GM10248 (cell line): ENCODE measurements at regions not wholly inside any gene's neighbourhood (a gene's known extent, or its start where the extent isn't known, plus 50 kb on each side); places are given as distances from the start of the nearest gene placed in this dataset.
"Not testable (repeated sequence)": the region's sequence is repeated elsewhere in the genome, so short reads cannot be mapped to it uniquely, and the experiment has no call there.

Experiments
- CTCF ChIA-PET: fragments of 300-600 bp; sonication (Branson Sonifier 250); formaldehyde crosslinking; extraction: SDS; loops from one replicate; lab custom pipeline; 2021; ENCODE audit warnings: antibody characterized with exemption; lab: Yijun Ruan, JAX
- POLR2A ChIA-PET: fragments of 350-650 bp; sonication (Branson Sonifier 250); formaldehyde crosslinking; extraction: SDS; loops from one replicate; lab custom pipeline; 2020; ENCODE audit warnings: antibody characterized with exemption; lab: Yijun Ruan, JAX
- DNase-seq: peaks from one replicate; pipeline ENCODE4 v3.0.0; 2012; ENCODE audit errors: extremely low spot score
- TF ChIP-seq, protein P1 (sequence below): IDR thresholded peaks from 2 replicates; pipeline ENCODE4 v1.5.1; 2012; ENCODE audit warnings: mild to moderate bottlenecking, low read depth; ENCODE audit errors: extremely low read depth, missing control alignments, control extremely low read depth

DNA sequence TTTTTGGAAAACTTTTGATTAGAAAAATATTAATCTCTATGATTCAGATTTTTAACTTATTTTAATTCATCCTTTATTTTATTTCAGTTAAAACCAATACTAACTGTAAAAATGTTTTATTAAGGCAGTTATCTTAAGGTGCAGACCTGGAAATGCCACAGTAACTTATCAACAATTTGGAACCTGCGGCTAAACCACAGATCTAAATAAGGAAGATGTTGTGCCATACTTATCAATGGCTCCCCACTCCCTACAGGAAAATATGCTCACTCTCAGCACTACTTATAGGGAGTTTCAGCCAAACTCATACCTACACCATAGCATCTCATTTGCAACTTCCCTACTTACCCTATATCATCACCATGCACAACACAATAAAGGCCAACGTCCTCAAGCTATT lies 226.9 kb upstream of the KYNU start:
- DNase-seq = no peak
- CTCF ChIA-PET = no interaction called here

DNA sequence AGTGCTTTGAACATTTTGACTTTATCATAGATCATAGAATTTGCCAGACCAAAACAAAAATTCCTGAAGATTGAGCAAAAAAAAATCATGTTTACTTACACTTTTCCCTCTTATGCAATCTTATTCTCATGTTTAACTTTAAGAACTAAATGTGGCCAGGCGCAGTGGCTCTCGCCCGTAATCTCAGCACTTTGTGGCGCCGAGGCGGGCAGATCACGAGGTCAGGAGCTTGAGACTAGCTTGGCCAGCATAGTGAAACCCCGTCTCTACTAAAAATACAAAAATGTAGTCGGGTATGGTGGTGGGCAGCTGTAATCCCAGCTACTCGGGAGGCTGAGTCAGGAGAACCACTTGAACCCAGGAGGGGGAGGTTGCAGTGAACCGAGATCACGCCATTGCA lies 227.9 kb upstream of the KYNU start:
- TF ChIP-seq, protein P1, sequence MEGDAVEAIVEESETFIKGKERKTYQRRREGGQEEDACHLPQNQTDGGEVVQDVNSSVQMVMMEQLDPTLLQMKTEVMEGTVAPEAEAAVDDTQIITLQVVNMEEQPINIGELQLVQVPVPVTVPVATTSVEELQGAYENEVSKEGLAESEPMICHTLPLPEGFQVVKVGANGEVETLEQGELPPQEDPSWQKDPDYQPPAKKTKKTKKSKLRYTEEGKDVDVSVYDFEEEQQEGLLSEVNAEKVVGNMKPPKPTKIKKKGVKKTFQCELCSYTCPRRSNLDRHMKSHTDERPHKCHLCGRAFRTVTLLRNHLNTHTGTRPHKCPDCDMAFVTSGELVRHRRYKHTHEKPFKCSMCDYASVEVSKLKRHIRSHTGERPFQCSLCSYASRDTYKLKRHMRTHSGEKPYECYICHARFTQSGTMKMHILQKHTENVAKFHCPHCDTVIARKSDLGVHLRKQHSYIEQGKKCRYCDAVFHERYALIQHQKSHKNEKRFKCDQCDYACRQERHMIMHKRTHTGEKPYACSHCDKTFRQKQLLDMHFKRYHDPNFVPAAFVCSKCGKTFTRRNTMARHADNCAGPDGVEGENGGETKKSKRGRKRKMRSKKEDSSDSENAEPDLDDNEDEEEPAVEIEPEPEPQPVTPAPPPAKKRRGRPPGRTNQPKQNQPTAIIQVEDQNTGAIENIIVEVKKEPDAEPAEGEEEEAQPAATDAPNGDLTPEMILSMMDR = no peak
- CTCF ChIA-PET = no interaction called here
- no peak for DNase-seq
- POLR2A ChIA-PET = no interaction called here

More for the DNA sequence above, 226.9 kb upstream of the KYNU start:
- TF ChIP-seq, protein P1 = no peak
- POLR2A ChIA-PET = no interaction called here

DNA sequence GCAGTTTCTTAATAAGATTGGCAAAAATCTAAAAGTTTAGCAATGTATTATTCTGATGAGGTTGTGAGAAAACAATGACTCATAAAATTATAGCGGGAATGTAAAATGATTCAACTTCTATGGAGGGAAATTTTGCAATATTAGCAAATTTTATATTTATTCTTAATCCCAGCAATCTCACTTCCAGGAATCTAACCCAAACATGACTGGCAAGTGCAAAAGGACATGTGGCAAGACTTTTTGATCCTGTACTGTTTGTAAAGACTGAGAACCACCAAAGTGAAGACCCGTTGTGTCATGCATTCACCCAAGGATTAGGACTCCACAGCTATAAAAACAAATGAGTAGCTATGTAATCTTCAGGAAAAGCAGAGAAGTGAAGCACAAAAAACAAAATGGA lies 234.8 kb upstream of the KYNU start:
- ChIA-PET POLR2A (no interaction called here), CTCF (no interaction called here)
- no peak for DNase-seq
- TF ChIP-seq, protein P1 = no peak

DNA sequence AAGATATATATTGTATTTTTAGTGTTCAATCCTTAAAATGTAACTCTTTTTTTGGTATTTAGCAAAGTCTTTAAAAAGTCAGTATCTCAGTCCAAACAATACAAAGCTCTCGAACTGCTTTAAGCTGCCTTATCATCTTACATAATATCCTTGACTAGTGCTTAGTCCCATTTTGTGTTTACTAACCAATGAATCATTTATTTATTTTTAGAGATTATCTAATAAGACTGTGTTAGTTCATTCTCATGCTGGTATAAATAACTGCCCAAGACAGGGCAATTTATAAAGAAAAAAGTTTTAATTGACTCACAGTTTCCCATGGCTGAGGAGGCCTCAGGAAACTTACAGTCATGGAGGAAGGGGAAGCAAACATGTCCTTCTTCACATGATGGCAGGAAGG lies 248.3 kb upstream of the KYNU start:
- TF ChIP-seq, protein P1 = no peak
- DNase-seq = no peak
- ChIA-PET CTCF (no interaction called here), POLR2A (no interaction called here)

DNA sequence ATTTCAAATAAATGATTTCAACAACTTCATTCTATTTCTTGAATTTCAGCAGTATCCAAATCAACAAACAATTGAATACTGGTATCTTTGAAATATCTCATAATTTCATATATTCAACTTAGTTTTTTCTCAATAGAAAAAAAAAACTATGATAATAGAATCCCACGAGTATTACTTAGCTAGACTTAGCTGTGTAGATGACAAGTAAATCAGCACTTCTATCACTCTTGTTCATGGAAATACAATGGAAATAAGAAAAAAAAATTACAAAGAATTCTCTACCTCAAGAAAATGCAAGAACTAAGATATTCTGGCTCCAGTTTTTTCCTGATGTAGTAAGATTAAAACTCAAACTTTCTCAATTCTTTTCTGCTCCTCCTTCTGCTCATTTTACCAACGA lies 256.2 kb upstream of the KYNU start:
- DNase-seq = no peak
- TF ChIP-seq, protein P1 = no peak
- ChIA-PET CTCF (no interaction called here), POLR2A (no interaction called here)

DNA sequence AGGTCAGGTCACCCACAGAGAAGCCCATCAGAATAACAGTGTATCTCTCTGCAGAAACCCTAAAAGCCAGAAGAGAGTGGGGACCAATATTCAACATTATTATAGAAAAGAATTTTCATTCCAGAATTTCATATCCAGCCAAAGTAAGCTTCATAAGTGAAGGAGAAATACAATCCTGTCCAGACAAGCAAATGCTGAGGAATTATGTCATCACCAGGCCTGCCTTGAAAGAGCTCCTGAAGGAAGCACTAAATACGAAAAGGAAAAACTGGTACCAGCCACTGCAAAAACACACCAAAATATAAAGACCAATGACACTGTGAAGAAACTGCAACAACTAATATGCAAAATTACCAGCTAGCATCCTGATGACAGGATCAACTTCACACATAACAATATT lies 260.0 kb upstream of the KYNU start:
- TF ChIP-seq, protein P1 = no peak
- no peak for DNase-seq
- POLR2A ChIA-PET = no interaction called here
- CTCF ChIA-PET = interaction anchor here (1.1 to 2.6 kb wide), 2 partner anchors 11 to 22 kb away, joined by 3 to 11 read pairs; no protein-coding TSS in a partner anchor

DNA sequence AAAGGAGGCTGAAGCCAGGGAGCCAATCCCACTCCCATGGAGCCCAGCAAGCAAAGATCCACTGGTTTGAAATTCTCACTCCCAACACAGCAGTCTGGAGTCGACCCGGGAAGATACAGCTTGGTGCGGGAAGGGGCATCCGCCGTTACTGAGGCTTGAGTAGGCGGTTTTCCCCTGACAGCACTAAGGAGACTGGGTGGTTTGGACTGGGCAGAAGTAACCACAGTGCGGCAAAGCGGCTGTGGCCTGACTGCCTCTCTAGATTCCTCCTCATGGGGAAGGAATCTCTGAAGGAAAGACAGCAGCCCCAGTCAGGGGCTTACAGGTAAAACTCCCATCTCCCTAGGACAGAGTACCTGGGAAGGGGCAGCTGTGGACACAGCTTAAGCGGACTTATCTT lies 261.6 kb upstream of the KYNU start:
- TF ChIP-seq, protein P1 = no peak
- CTCF ChIA-PET = interaction anchor here (0.8 to 2.6 kb wide), 2 partner anchors 10 to 16 kb away, joined by 3 to 11 read pairs; no protein-coding TSS in a partner anchor
- no peak for DNase-seq
- POLR2A ChIA-PET = no interaction called here

DNA sequence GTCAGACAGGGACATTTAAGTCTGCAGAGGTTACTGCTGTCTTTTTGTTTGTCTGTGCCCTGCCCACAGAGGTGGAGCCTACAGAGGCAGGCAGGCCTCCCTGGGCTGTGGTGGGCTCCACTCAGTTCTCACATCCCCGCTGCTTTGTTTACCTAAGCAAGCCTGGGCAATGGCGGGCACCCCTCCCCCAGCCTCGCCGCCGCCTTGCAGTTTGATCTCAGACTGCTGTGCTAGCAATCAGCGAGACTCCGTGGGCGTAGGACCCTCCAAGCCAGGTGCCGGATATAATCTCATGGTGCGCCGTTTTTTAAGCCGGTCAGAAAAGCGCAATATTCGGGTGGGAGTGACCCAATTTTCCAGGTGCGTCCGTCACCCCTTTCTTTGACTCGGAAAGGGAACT lies 264.3 kb upstream of the KYNU start:
- DNase-seq, CTCF ChIA-PET, POLR2A ChIA-PET: not testable (repeated sequence)
